SU-DHL-6 (cell line): ENCODE measurements at regions not wholly inside any gene's neighbourhood (a gene's known extent, or its start where the extent isn't known, plus 50 kb on each side); places are given as distances from the start of the nearest gene placed in this dataset.

Experiments used
- H2AFZ ChIP-seq: fragments of 200-600 bp; sonication (generic); 2 replicates; pipeline ENCODE4 v1.6.1; 2014; ENCODE audit warnings: low read depth, mild to moderate bottlenecking, moderate library complexity, mixed read lengths, antibody characterized with exemption, low read length; ENCODE audit not compliant: severe bottlenecking
- H3F3A ChIP-seq: fragments of 200-600 bp; shearing (Covaris generic); 2 replicates; pipeline ENCODE4 v1.6.0; 2016; ENCODE audit warnings: antibody characterized with exemption, mild to moderate bottlenecking; ENCODE audit not compliant: insufficient read depth
- H3K27ac ChIP-seq: fragments of 200-600 bp; sonication (generic); 2 replicates; pipeline ENCODE4 v1.5.1; 2016; ENCODE audit warnings: low read depth, mild to moderate bottlenecking, low read length, moderate library complexity, mixed read lengths
- H3K27me3 ChIP-seq: fragments of 200-600 bp; sonication (generic), shearing (Covaris generic); 2 replicates; pipeline ENCODE4 v1.6.0; 2014; ENCODE audit warnings: mild to moderate bottlenecking, low read length
- H3K36me3 ChIP-seq: fragments of 200-600 bp; sonication (generic); 2 replicates; pipeline ENCODE4 v1.6.1; 2014; ENCODE audit warnings: mild to moderate bottlenecking, low read length, mixed read lengths
- H3K4me2 ChIP-seq: fragments of 300-600, 200-600 bp; shearing (Covaris generic), sonication (generic); 2 replicates; pipeline ENCODE4 v1.6.0; 2014; ENCODE audit warnings: low read length, low read depth, mild to moderate bottlenecking; ENCODE audit not compliant: poor library complexity, severe bottlenecking
- H3K4me3 ChIP-seq: fragments of 200-600 bp; sonication (generic); 2 replicates; pipeline ENCODE4 v1.5.1; 2014; ENCODE audit warnings: antibody characterized with exemption, low read length, mild to moderate bottlenecking, mixed read lengths; ENCODE audit not compliant: insufficient read depth, poor library complexity, severe bottlenecking
- H3K79me2 ChIP-seq: fragments of 200-600 bp; sonication (generic); 2 replicates; pipeline ENCODE4 v1.6.1; 2014; ENCODE audit warnings: mild to moderate bottlenecking, low read length, moderate library complexity; ENCODE audit not compliant: insufficient read depth
- H3K9ac ChIP-seq: fragments of 200-600 bp; sonication (generic); 2 replicates; pipeline ENCODE4 v1.7.0; 2014; ENCODE audit warnings: mild to moderate bottlenecking, low read length
- H3K9me2 ChIP-seq: fragments of 200-600 bp; sonication (generic); replicated peaks from 2 replicates; pipeline ENCODE4 v1.6.1; 2014; ENCODE audit warnings: low read length; ENCODE audit not compliant: insufficient read depth
- H3K9me3 ChIP-seq: fragments of 200-600 bp; sonication (generic); 2 replicates; pipeline ENCODE4 v1.6.1; 2014; ENCODE audit warnings: low read length, mixed read lengths; ENCODE audit not compliant: insufficient read depth
- H4K20me1 ChIP-seq: fragments of 200-600 bp; sonication (generic); 2 replicates; pipeline ENCODE4 v1.6.1; 2014; ENCODE audit warnings: low read depth, mild to moderate bottlenecking, antibody characterized with exemption, low read length, moderate library complexity, mixed read lengths
- CTCF ChIP-seq: fragments of 200-600 bp; sonication (generic); IDR thresholded peaks from one replicate; pipeline ENCODE4 v1.5.1; 2017; ENCODE audit warnings: antibody characterized with exemption, mild to moderate bottlenecking, low read length, moderate library complexity; ENCODE audit not compliant: insufficient read depth, poor library complexity, severe bottlenecking
- EZH2phosphoT487 ChIP-seq: fragments of 200-600 bp; sonication (generic), shearing (Covaris generic); conservative IDR thresholded peaks from 2 replicates; pipeline ENCODE4 v1.6.1; 2018; ENCODE audit warnings: mild to moderate bottlenecking, antibody characterized with exemption, low read length, moderate library complexity, mixed read lengths

- no peaks in the 10 kb centered on the region for H3K79me2 ChIP-seq
- H3K36me3 ChIP-seq = no peaks in the 10 kb centered on the region
- no peaks in the 10 kb centered on the region for H3K27me3 ChIP-seq
- H4K20me1 ChIP-seq = no peaks in the 10 kb centered on the region
- H3K9ac ChIP-seq = no peak overlapping the region
- H3K9me3 ChIP-seq = no peaks in the 10 kb centered on the region
- TF ChIP-seq EZH2phosphoT487 = no peak
- TF ChIP-seq CTCF = no peak
- H3K4me2 ChIP-seq = no peak overlapping the region
- H2AFZ ChIP-seq = no peak overlapping the region
- no peak overlapping the region for H3K27ac ChIP-seq
- no peak overlapping the region for H3K4me3 ChIP-seq
- H3K9me2 ChIP-seq = no peaks in the 10 kb centered on the region
- H3F3A ChIP-seq = no peaks in the 10 kb centered on the region
Observed at GRCh38 chr12:86698641-86698980, 442.4 kb upstream of the MGAT4C start.

- H4K20me1 ChIP-seq = no peaks in the 10 kb centered on the region
- no peaks in the 10 kb centered on the region for H3K9me2 ChIP-seq
- no peak overlapping the region for H3K27ac ChIP-seq
- no peak overlapping the region for H3K4me2 ChIP-seq
- no peaks in the 10 kb centered on the region for H3K79me2 ChIP-seq
- no peaks in the 10 kb centered on the region for H3F3A ChIP-seq
- no peaks in the 10 kb centered on the region for H3K9me3 ChIP-seq
- H3K27me3 ChIP-seq = no peaks in the 10 kb centered on the region
- no peak overlapping the region for H2AFZ ChIP-seq
- H3K4me3 ChIP-seq = no peak overlapping the region
- H3K36me3 ChIP-seq = no peaks in the 10 kb centered on the region
- TF ChIP-seq CTCF (no peak), EZH2phosphoT487 (no peak)
- no peak overlapping the region for H3K9ac ChIP-seq
Observed at GRCh38 chr12:86697916-86698640, 441.9 kb upstream of the MGAT4C start.

- Histone ChIP-seq H3K79me2 (no peaks in the 10 kb centered on the region), H4K20me1 (no peaks in the 10 kb centered on the region), H3F3A (no peaks in the 10 kb centered on the region), H3K9ac (no peak overlapping the region), H3K27me3 (no peaks in the 10 kb centered on the region), H3K36me3 (no peaks in the 10 kb centered on the region), H3K4me3 (no peak overlapping the region), H3K4me2 (no peak overlapping the region), H3K9me3 (no peaks in the 10 kb centered on the region), H2AFZ (no peak overlapping the region), H3K27ac (no peak overlapping the region), H3K9me2 (no peaks in the 10 kb centered on the region)
- TF ChIP-seq EZH2phosphoT487 (no peak), CTCF (no peak)
Observed at GRCh38 chr12:86683568-86684304, 427.5 kb upstream of the MGAT4C start.
